Type B pancreatic cell (in vitro differentiated cells): ENCODE measurements at regions not wholly inside any gene's neighbourhood (a gene's known extent, or its start where the extent isn't known, plus 50 kb on each side); places are given as distances from the start of the nearest gene placed in this dataset.

Experiments used
- DNase-seq: peaks from one replicate; pipeline ENCODE4 v3.0.0; 2021; ENCODE audit warnings: mixed read lengths; ENCODE audit not compliant: unreplicated experiment; ENCODE audit errors: extremely low spot score
- H3K27ac Mint-ChIP-seq: 2 replicates; pipeline ENCODE4 v1.8.0; 2021; ENCODE audit warnings: mild to moderate bottlenecking, mixed read lengths
- H3K27me3 Mint-ChIP-seq: 2 replicates; pipeline ENCODE4 v1.8.0; 2021; ENCODE audit warnings: mixed read lengths
- H3K36me3 Mint-ChIP-seq: 2 replicates; pipeline ENCODE4 v1.8.0; 2021; ENCODE audit warnings: mixed read lengths
- H3K4me1 Mint-ChIP-seq: one replicate; pipeline ENCODE4 v1.8.0; 2021; ENCODE audit warnings: mixed read lengths; ENCODE audit not compliant: unreplicated experiment
- H3K4me3 Mint-ChIP-seq: 2 replicates; pipeline ENCODE4 v1.8.0; 2021; ENCODE audit warnings: mild to moderate bottlenecking, mixed read lengths
- H3K9me3 Mint-ChIP-seq: 2 replicates; pipeline ENCODE4 v1.8.0; 2021; ENCODE audit warnings: mixed read lengths
- CTCF ChIP-seq: fragments of 200-600 bp; sonication (generic); conservative IDR thresholded peaks from 2 replicates; pipeline ENCODE4 v1.5.0; 2021; ENCODE audit warnings: antibody characterized with exemption, mild to moderate bottlenecking

- TF ChIP-seq CTCF: no peak
- no peak overlapping the region for H3K27ac Mint-ChIP-seq
- H3K4me3 Mint-ChIP-seq: no peak overlapping the region
- H3K4me1 Mint-ChIP-seq: no peaks in the 10 kb centered on the region
- DNase-seq: no peak
- no peaks in the 10 kb centered on the region for H3K27me3 Mint-ChIP-seq
- H3K9me3 Mint-ChIP-seq: no peaks in the 10 kb centered on the region
- H3K36me3 Mint-ChIP-seq: no peaks in the 10 kb centered on the region
These were observed 246.6 kb downstream of the TBXT start for GRCh38 chr6:165920896-165921671.

- Mint-ChIP-seq H3K9me3 (no peaks in the 10 kb centered on the region), H3K27ac (no peak overlapping the region), H3K4me1 (no peaks in the 10 kb centered on the region), H3K27me3 (peaks cover 4% of the 10 kb centered on the region), H3K36me3 (no peaks in the 10 kb centered on the region), H3K4me3 (no peak overlapping the region)
- no peak for DNase-seq
- no peak for TF ChIP-seq CTCF
These were observed 250.1 kb downstream of the TBXT start for GRCh38 chr6:165917576-165917975.

GRCh38 chr6:165915022-165915770, 252.2 kb upstream of the PDE10A start:
- no peak overlapping the region for H3K27ac Mint-ChIP-seq
- no peaks in the 10 kb centered on the region for H3K36me3 Mint-ChIP-seq
- no peak overlapping the region for H3K4me3 Mint-ChIP-seq
- no peak for DNase-seq
- H3K27me3 Mint-ChIP-seq: peaks cover 7% of the 10 kb centered on the region
- no peaks in the 10 kb centered on the region for H3K4me1 Mint-ChIP-seq
- H3K9me3 Mint-ChIP-seq: no peaks in the 10 kb centered on the region
- no peak for TF ChIP-seq CTCF

- H3K4me1 Mint-ChIP-seq: no peaks in the 10 kb centered on the region
- H3K9me3 Mint-ChIP-seq: no peaks in the 10 kb centered on the region
- H3K27me3 Mint-ChIP-seq: peaks cover 13% of the 10 kb centered on the region
- no peak overlapping the region for H3K27ac Mint-ChIP-seq
- H3K4me3 Mint-ChIP-seq: no peak overlapping the region
- H3K36me3 Mint-ChIP-seq: no peaks in the 10 kb centered on the region
- TF ChIP-seq CTCF: no peak
- no peak for DNase-seq
These were observed 250.9 kb upstream of the PDE10A start for GRCh38 chr6:165913676-165914570.

- Mint-ChIP-seq H3K9me3 (no peaks in the 10 kb centered on the region), H3K27ac (no peak overlapping the region), H3K36me3 (no peaks in the 10 kb centered on the region), H3K27me3 (peaks cover 25% of the 10 kb centered on the region), H3K4me1 (no peaks in the 10 kb centered on the region), H3K4me3 (no peak overlapping the region)
- DNase-seq: no peak
- no peak for TF ChIP-seq CTCF
These were observed 247.3 kb upstream of the PDE10A start for GRCh38 chr6:165910184-165910966.
